GM10248 (cell line): ENCODE measurements at regions not wholly inside any gene's neighbourhood (a gene's known extent, or its start where the extent isn't known, plus 50 kb on each side); places are given as distances from the start of the nearest gene placed in this dataset.

Experiments used
- CTCF ChIA-PET: fragments of 300-600 bp; sonication (Branson Sonifier 250); formaldehyde crosslinking; extraction: SDS; loops from one replicate; lab custom pipeline; 2021; ENCODE audit warnings: antibody characterized with exemption; lab: Yijun Ruan, JAX
- POLR2A ChIA-PET: fragments of 350-650 bp; sonication (Branson Sonifier 250); formaldehyde crosslinking; extraction: SDS; loops from one replicate; lab custom pipeline; 2020; ENCODE audit warnings: antibody characterized with exemption; lab: Yijun Ruan, JAX
- DNase-seq: peaks from one replicate; pipeline ENCODE4 v3.0.0; 2012; ENCODE audit errors: extremely low spot score
- TF ChIP-seq, protein P1 (sequence below): IDR thresholded peaks from 2 replicates; pipeline ENCODE4 v1.5.1; 2012; ENCODE audit warnings: mild to moderate bottlenecking, low read depth; ENCODE audit errors: extremely low read depth, missing control alignments, control extremely low read depth

DNA sequence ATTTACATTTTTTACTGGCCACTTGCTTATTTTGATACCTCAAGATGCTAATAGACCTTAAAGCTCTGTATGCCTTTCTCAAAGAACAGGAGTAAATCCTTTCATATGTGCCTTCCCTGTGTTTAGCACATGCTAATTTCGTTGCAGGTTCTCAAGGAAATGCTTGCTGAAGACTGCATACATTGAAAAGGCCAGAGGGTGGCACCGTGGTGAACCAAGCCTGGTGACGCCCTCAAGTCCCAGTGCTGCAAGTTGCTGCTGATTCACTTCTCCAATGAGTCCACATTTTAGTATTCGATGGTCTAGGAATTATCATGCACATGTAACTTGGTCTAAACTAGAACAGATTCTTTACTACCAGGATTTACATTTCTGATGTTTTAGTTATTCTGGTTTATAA, 94.1 kb downstream of the CLDN17 start:
- ChIA-PET CTCF (no interaction called here), POLR2A (no interaction called here)
- no peak for DNase-seq
- TF ChIP-seq, protein P1, sequence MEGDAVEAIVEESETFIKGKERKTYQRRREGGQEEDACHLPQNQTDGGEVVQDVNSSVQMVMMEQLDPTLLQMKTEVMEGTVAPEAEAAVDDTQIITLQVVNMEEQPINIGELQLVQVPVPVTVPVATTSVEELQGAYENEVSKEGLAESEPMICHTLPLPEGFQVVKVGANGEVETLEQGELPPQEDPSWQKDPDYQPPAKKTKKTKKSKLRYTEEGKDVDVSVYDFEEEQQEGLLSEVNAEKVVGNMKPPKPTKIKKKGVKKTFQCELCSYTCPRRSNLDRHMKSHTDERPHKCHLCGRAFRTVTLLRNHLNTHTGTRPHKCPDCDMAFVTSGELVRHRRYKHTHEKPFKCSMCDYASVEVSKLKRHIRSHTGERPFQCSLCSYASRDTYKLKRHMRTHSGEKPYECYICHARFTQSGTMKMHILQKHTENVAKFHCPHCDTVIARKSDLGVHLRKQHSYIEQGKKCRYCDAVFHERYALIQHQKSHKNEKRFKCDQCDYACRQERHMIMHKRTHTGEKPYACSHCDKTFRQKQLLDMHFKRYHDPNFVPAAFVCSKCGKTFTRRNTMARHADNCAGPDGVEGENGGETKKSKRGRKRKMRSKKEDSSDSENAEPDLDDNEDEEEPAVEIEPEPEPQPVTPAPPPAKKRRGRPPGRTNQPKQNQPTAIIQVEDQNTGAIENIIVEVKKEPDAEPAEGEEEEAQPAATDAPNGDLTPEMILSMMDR: no peak

DNA sequence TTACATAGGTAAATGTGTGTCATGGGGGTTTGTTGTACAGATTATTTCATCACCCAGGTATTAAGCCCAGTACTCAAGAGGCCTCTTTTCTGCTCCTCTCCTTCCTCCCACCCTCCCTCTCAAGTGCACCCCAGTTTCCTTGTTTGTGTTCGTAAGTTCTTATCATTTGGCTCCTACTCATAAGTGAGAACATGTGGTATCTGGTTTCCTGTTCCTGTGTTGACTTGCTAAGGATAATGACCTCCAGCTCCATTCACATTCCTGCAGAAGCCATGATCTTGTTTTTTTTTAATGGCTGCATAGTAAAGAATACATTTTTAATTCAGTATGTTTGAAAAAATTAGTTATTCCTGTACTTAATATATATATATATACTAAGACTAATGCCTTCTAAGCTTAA, 107.7 kb downstream of the CLDN17 start:
- no peak for DNase-seq
- ChIA-PET CTCF (interaction anchor here (1.5 to 3.4 kb wide), 2 partner anchors 9 to 15 kb away, joined by 5 to 19 read pairs; no protein-coding TSS in a partner anchor), POLR2A (no interaction called here)
- TF ChIP-seq, protein P1: no peak

DNA sequence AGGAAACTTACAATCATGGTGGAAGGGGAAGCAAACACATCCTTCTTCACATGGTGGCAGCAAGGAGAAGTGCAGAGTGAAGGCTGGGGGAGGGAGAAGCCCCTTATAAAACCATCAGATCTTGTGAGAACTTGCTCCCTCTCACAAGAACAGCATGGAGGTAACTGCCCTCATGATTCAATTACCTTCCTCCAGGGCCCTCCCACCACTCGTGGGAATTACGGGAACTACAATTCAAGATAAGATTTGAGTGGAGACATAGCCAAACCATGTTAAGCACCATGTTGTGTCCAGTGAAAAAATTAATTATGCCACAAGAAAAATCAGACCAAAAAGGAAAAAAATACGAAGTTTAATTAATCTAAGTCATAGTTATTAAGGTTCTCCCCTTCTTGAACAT, 109.5 kb downstream of the CLDN17 start:
- POLR2A ChIA-PET: no interaction called here
- TF ChIP-seq, protein P1: no peak
- no peak for DNase-seq
- CTCF ChIA-PET: no interaction called here

DNA sequence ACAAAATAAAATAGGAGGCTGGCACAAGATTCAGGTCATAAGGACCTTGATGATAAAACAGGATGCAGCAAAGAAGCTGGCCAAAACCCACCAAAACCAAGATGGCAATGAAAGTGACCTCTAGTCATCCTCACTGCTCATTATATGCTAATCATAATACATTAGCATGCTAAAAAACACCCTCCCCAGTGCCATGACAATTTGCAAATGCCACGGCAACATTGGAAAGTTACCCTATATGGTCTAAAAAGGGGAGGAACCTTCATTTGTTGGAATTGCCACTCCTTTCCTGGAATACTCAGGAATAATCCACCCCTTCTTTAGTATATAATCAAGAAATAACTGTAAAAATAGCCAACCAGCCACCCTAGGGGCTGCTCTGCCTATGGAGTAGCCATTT, 108.8 kb upstream of the GRIK1 start:
- CTCF ChIA-PET: no interaction called here
- TF ChIP-seq, protein P1: no peak
- no peak for DNase-seq
- POLR2A ChIA-PET: no interaction called here

DNA sequence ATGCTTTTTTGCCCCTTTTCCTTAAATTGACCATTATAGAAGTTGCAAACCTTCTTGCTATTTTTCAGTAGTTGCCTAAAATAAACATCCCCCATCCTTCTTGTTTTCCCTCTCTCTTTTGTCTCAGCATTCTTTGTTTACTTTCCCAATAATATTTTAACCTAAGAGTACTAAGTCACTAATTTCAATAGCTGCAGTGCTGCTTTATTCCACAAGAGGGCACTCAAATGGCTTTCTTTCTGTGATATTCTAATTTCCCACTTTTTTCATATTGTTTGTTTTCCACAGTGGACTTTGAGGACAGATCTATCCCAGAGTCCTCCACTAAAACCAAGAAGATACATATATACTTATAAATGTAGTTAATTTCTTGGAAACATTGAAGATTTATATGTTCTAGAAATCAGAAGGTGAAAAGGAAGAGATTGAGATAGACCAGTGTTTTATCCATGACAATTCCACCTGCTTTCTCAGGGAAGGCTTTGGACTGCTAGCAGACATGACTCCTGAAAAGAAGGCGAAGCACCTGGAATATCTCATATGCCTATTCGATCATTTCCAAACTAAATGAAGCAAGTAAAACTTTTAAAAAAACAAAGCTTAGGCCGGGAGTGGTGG, 104.8 kb upstream of the GRIK1 start:
- DNase-seq: no peak
- ChIA-PET CTCF (interaction anchor here (1.0 to 4.0 kb wide), 11 partner anchors 9 to 1055 kb away, joined by 3 to 19 read pairs (median 4); no protein-coding TSS in a partner anchor), POLR2A (no interaction called here)
- TF ChIP-seq, protein P1: peak; percentile 73

DNA sequence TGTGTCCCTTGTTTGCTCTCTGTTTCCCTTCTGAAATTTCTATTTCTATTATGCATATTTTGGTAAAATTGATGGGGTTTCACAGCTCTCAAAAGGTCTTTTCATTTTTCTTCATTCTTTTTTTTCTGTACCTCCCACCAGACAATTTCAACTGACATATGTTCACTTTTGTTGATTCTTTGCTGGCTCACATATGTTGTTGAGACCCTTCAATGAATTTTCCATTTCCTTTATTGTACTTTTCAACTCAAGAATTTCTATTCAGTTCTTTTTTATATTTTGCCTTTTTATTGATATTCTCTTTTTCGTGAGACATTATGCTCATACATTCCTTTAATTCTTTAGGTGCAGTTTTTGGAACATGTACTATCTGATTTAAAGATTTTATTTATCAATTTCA, 102.6 kb upstream of the GRIK1 start:
- CTCF ChIA-PET: interaction anchor here (0.8 to 4.0 kb wide), 2 partner anchors 18 to 40 kb away, joined by 3 to 19 read pairs; no protein-coding TSS in a partner anchor
- POLR2A ChIA-PET: no interaction called here
- TF ChIP-seq, protein P1: no peak
- DNase-seq: no peak
